Left lobe of liver (tissue), 2 donors: ENCODE measurements at regions not wholly inside any gene's neighbourhood (a gene's known extent, or its start where the extent isn't known, plus 50 kb on each side); places are given as distances from the start of the nearest gene placed in this dataset.

Source experiments
- ATAC-seq: fragments of 200-7000 bp; cut with Tn5 transposase; one replicate; pipeline ENCODE4 v1.9.1; 2020; ENCODE audit warnings: mild to moderate bottlenecking, moderate library complexity
- DNase-seq: peaks from one replicate; pipeline ENCODE4 v3.0.0-alpha.2; 2020; ENCODE audit warnings: low spot score
- donor health status: DM: no; HTN: no; CAD: no; lungs with moderate emphysema.
- donor health status: DM: no; HTN: yes; CAD: no.

GRCh38 chr3:124174910-124175874 lies 183.3 kb upstream of the ROPN1 start:
- ATAC-seq (no peak), DNase-seq (no peak)

- no peak for DNase-seq
- ATAC-seq = no peak
Observed at GRCh38 chr3:124177071-124177470, 185.1 kb upstream of the ROPN1 start.

- ATAC-seq (no peak), DNase-seq (no peak)
Observed at GRCh38 chr3:124178531-124178930, 186.6 kb upstream of the ROPN1 start.

- DNase-seq (no peak), ATAC-seq (no peak)
Observed at GRCh38 chr3:124200407-124200806, 208.5 kb upstream of the ROPN1 start.

GRCh38 chr3:124201226-124201625 lies 209.3 kb upstream of the ROPN1 start:
- DNase-seq (no peak), ATAC-seq (no peak)

- DNase-seq (no peak), ATAC-seq (no peak)
Observed at GRCh38 chr3:124201786-124202185, 209.9 kb upstream of the ROPN1 start.

- peak; percentile 43 for ATAC-seq
- no peak for DNase-seq
Observed at GRCh38 chr3:124202754-124203153, 210.8 kb upstream of the ROPN1 start.

GRCh38 chr3:124203292-124203691 lies 211.4 kb upstream of the ROPN1 start:
- DNase-seq = no peak

GRCh38 chr3:124206225-124207055 lies 214.5 kb upstream of the ROPN1 start:
- ATAC-seq (no peak), DNase-seq (no peak)

More at GRCh38 chr3:124203292-124203691, 211.4 kb upstream of the ROPN1 start:
- no peak for ATAC-seq

GRCh38 chr3:124207077-124207476 lies 215.2 kb upstream of the ROPN1 start:
- no peak for ATAC-seq
- no peak for DNase-seq

- no peak for DNase-seq
- no peak for ATAC-seq
Observed at GRCh38 chr3:124207873-124208485, 216.1 kb upstream of the ROPN1 start.

GRCh38 chr3:124209426-124209825 lies 217.5 kb upstream of the ROPN1 start:
- DNase-seq (no peak), ATAC-seq (no peak)

- ATAC-seq = no peak
- DNase-seq = no peak
Observed at GRCh38 chr3:124210899-124211298, 219.0 kb upstream of the ROPN1 start.

- DNase-seq (no peak), ATAC-seq (no peak)
Observed at GRCh38 chr3:124213641-124214040, 221.7 kb upstream of the ROPN1 start.

- ATAC-seq (peak; percentile 99), DNase-seq (peak; percentile 72)
Observed at GRCh38 chr3:124217542-124217941, 225.6 kb upstream of the ROPN1 start.

- DNase-seq (no peak), ATAC-seq (no peak)
Observed at GRCh38 chr3:124221422-124221821, 229.5 kb upstream of the ROPN1 start.

- ATAC-seq = no peak
- no peak for DNase-seq
Observed at GRCh38 chr3:124223853-124224252, 231.9 kb upstream of the ROPN1 start.

GRCh38 chr3:124227150-124227630 lies 235.3 kb upstream of the ROPN1 start:
- ATAC-seq = no peak
- no peak for DNase-seq

- DNase-seq (no peak), ATAC-seq (no peak)
Observed at GRCh38 chr3:124229420-124229819, 237.5 kb upstream of the ROPN1 start.

- ATAC-seq = no peak
- DNase-seq = no peak
Observed at GRCh38 chr3:124229836-124230235, 237.9 kb upstream of the ROPN1 start.

GRCh38 chr3:124230432-124230831 lies 238.5 kb upstream of the ROPN1 start:
- DNase-seq (no peak), ATAC-seq (no peak)
